HPDE6-E6E7 (cell line): ENCODE measurements at regions not wholly inside any gene's neighbourhood (a gene's known extent, or its start where the extent isn't known, plus 50 kb on each side); places are given as distances from the start of the nearest gene placed in this dataset.

Experiments used
- DNase-seq: peaks from one replicate; pipeline ENCODE4 v3.0.0; 2011; ENCODE audit warnings: missing footprints; ENCODE audit errors: extremely low spot score

DNA sequence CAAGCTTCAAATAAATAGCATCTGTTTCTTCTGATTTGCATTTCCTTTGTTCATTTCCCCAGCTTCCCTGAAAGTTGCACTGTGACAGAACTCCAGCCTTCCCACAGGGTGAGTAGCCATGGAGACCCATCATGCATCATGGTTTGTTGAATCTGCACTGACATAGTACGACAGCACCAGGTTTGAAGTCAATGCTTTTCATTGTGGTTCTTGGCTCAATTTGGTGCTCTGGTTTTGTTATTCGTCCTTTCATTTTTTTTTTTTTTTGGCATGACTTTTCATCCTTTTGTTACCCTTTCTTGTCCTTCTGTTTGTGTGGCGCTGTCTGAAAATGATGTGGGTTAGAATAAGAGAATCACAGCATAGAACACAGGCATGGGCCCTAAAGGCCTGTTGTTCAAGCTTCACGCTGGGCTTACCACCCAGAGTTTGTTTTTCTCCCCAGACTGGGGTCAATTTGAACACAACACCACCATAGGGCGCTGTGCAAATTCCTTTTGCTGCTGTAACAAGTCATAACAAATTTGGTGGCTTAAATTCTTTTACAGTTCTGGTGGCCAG is 206.2 kb upstream of the CDH10 start:
- no peak for DNase-seq

DNA sequence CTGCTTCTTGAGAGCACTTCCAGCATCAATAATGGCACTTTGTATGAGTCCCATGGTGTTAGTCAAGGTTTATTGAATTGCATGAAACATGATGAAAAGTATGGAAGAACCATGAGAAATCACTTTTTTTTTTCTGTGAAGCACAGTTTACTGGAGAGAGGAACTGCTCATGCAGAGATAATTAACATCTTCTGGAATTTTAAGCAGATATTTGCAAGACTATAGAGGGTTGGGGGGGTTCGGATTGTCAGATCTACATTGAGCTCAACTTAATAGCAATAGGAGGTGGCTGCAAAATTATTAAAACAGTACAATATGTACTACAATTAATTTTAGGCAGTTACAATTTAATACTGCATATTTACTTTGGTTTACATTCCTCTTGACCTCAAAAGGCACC is 204.4 kb upstream of the CDH10 start:
- DNase-seq, result no peak

DNA sequence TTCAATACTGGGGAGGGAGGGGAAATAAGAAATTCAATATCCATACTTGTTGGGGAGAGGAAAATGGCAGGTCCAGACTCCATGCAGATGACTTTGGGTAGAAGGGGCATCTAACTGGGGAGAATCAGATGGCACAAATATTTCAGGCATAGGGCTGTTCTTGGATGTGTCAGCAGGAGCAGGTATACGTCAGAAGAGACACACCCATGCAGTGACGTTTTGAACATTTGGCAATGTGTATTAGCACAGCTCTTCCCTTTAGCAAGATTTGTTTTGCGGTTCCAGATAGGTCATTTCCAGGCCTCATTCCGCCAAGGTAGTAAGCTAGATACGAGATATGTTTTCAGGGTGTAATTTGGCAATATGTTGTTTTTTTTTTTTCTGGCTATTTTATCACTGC is 187.2 kb upstream of the CDH10 start:
- no peak for DNase-seq

DNA sequence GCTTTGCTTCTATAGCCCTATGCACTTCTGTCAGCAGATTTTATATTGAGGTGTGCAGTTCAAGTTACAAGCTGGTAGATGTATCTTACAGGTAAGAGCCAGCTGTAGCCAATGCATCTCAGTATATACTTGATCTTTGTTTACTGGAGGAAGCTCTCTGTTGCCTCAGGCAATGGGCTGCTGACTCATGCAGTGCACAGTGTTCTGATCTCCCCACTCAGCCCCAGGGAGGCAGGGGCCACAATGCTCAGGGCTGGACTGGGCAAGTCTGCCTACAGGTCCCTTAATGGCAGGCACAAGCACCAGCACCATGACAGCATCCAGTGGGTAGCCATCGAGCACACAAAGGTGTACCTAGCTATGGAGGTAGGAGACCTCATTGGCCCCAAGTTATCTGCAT is 178.8 kb upstream of the CDH10 start:
- peak; percentile 57 for DNase-seq

- no peak for DNase-seq
Measured at GRCh38 chr5:24819841-24820240, 175.1 kb upstream of the CDH10 start.

- DNase-seq, result no peak
Measured at GRCh38 chr5:24817966-24818365, 173.2 kb upstream of the CDH10 start.

DNA sequence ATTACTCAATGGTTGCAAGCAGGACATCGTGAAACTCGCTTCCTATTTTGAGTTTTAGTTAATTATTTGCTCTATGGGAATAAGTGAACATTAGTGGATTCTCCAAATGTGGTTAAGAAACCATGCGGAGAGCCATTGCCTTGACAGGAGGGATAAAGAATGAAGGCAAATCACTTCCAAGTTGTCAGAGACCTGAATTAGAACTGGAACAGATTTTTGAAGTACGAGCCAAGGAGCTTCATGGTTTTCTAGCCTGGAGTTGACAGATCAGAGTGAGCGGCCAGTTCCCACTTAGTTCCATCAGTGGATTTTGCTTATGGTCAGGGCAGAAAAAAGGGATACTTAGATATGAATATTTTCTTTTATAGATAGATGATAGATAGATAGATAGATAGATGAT is 171.4 kb upstream of the CDH10 start:
- no peak for DNase-seq

DNA sequence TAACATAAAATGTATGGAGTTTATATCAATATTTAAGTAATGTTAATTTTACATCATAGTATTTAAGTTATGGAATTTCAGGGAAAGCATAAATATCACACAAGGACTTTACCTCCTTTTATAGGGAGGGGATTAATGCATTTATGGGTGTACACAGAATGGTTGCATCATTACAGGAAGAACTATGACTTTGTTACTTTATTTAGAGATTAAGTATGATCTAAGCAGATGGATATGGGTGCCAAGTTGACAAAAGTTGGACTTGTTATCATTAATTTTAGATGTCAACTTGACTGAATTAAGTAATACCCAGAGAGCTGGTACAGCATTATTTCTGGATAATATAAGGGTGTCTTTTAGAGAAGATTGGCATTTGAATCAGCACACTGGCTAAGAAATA is 160.5 kb upstream of the CDH10 start:
- DNase-seq, result no peak

GRCh38 chr5:24804221-24804681 is 159.5 kb upstream of the CDH10 start:
- DNase-seq, result peak; percentile 7

- no peak for DNase-seq
Measured at GRCh38 chr5:24791326-24791725, 146.5 kb upstream of the CDH10 start.

DNA sequence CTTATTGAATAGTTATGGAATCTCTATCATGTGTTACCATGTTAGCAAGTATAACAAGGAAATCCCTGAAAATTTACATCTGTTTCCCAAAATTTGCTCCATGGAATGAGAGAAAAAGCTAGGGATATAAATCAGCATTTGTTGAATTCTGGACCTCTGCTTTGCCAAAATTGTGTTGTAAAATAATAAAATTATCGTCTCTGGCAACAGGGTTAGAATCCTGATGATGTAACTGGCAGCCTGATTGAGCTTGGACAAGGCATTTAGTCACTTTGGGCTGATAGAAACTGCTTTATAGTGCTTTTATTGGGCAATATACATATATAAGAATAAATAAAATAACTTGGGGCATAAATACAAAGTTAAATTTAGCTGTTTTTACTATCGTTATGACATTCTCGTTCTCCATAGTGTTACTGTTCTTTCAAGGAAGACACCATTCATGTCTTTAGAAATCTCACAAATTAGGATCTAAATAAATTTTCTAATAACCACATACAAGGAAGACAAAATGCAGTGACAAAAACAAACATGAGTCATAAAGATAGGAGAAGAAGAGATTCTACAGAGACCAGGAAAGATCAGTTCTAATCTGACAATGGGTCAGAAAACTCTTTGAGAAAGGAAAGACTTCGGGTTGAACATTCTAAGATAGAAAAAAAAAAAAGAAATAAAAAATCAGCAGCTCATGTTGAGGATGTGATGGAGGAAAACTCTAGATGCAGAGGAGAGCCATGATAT is 145.0 kb upstream of the CDH10 start:
- DNase-seq, result no peak

GRCh38 chr5:24788829-24789514 is 144.2 kb upstream of the CDH10 start:
- peak; percentile 9 for DNase-seq

DNA sequence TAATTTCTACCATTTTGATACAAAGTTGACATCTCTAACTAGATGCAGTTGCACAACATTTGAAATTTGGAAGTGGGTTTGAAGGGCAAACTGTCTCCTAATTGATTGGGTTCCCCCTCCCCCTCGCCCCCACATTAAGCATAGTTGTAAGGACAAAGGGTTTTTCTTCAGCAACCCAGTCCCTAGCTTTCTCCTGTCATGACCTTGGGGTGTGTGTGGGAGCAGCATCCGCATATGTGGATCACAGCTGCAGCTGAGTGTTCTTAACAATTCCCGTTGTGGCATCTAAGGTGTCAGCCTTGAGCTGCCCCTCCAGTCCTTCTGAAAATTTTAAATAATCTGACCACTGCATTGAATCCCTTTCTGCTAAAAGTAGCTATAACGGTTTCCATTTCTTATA is 141.3 kb upstream of the CDH10 start:
- DNase-seq, result no peak

DNA sequence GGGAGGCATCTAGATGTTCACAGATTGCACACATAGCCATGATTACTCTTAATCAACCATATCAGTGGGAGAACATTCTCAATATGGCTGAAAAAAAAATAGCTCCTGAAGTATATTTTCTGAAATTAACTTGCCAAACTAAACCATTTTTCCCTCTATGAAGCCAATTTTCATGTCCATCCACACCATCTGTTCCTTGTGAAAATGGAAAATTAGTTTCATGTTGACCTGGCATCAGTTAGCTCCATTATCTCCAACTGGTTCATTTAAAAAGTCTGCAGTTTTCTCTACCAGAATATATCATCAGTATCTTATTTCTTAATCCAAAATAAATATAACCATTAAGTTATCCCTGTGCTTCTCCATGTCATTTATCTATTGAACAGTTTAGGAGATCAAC is 138.8 kb upstream of the CDH10 start:
- DNase-seq, result no peak

DNA sequence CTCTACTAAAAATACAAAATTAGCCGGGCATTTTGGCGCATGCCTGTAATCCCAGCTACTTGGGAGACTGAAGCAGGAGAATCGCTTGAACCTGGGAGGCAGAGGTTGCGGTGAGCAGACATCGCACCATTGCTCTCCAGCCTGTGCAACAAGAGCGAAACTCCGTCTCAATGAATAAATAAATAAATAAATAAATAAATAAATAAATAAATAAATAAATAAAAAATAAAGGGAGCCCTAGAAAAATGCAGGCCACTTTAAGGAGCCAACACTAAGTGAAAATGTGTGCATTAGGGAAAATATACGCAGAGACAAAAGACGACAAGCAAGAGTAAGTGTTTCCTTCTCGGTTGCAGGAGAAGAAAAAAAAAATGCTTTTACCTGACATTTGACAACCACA is 132.6 kb upstream of the CDH10 start:
- no peak for DNase-seq

DNA sequence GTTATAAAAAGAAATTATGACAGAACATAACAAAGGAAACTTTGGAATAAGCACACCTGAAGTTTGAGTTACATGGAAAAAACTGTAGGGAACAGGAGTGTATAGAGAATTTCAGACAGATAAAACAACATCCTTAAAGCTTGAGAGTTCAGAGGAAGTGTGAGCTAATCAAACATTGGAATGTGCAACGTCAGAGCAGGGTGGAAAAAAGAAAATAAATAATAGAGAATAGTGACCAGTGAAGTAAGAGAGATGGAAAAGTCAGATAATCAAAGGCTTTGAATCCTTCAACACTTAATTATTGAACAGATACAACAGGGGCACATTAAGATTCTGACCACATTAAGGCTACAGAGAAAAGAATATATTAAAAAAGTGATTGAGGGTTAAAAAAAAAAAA is 128.5 kb upstream of the CDH10 start:
- DNase-seq, result no peak

DNA sequence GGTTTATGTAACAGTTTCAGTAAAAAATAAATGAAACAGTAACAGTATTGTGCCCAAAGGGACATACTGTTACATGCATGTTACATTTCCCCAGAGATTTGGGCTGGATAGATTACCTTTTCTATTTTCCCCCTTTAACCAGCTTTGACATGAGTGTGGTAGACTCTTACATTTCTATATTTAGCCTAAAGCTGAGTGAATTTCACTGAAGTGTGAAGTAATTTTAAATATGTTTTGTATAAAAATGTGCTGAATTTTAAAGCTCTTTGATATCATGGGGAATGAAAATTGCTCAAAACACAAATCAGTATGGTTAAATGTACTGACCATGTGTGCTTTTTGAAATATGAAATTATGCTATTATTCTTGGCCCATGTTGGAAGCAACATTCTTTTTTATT is 122.3 kb upstream of the CDH10 start:
- no peak for DNase-seq

DNA sequence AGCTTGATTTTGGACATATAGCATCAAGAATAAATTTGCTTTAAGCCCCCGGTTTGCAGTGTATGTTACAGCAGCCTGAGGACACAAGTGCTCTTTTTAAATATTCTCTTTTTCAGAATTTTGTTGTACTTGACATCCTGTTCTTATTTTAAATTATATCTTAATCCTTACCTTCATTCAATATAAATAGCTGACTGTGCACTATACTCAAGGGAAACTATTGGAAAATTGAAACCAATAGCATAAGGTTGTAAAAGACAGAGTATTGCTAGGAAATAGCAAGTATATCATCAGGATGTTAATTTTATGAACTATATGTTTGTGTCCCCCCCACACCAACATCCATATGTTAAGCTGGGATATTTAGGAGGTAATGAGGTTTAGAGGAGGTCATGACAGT is 120.4 kb upstream of the CDH10 start:
- DNase-seq, result no peak

GRCh38 chr5:24750355-24750754 is 105.6 kb upstream of the CDH10 start:
- DNase-seq, result no peak

DNA sequence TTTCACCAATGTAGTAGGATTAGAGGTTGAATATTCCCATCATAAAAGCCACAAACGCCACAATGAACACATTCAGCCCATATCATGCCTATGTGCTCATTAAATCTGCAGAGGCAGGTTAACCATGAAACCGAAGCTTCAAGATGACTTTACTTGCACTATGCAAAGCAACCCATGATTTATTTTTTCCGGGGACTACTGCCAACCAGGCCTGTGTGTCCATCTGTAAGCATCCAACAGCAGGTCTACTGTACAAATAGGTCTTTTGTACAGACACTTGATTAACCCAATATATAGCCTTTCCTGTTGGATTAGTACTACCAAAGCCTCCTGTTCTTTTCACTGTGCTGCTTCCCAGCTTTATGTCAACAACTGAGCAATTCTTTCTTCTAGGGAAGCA is 104.9 kb upstream of the CDH10 start:
- DNase-seq, result no peak

DNA sequence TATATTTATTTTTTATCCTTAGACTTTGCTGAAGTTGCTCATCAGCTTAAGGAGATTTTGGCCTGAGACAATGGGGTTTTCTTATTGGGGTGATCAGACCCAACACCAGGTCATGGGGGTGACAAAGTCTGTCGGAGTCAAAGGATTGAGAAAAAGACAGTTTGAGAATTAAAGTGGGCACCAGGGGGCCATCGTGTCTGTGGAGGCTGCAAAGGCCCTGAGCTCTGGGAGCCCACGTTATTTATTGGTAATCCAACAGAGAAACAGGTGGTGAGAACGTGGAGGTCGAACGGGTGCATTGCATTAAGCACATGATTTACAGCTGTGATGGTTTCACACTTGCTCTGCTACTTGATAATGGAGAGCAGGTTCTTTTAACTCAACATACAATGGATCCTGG is 102.5 kb upstream of the CDH10 start:
- no peak for DNase-seq

- no peak for DNase-seq
Measured at GRCh38 chr5:24742334-24742733, 97.6 kb upstream of the CDH10 start.

DNA sequence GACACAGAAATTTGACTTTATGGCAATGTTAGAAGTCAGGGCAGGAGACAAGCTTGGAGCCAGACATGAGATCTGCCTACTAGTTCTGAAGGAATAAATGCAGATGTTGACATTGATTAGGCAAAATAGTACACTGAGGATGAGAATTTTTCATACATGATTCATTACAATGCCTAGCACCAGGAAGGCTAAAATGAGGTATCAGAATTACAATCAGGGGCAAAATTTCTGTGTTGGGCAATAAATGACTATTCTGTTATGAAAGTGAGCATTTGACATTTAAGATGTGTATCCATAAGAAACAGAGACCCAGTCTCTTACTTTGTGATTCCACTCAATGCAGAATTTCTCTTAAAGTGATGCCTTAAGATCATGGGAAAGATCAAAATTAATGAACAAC is 92.4 kb upstream of the CDH10 start:
- no peak for DNase-seq
